ENCODE measurements at regions not wholly inside any gene's neighbourhood (a gene's known extent, or its start where the extent isn't known, plus 50 kb on each side); places are given as distances from the start of the nearest gene placed in this dataset.

GRCh38 chr18:68475883-68476282 is 239.0 kb downstream of the TMX3 start:
- TF ChIP-seq, protein P1, sequence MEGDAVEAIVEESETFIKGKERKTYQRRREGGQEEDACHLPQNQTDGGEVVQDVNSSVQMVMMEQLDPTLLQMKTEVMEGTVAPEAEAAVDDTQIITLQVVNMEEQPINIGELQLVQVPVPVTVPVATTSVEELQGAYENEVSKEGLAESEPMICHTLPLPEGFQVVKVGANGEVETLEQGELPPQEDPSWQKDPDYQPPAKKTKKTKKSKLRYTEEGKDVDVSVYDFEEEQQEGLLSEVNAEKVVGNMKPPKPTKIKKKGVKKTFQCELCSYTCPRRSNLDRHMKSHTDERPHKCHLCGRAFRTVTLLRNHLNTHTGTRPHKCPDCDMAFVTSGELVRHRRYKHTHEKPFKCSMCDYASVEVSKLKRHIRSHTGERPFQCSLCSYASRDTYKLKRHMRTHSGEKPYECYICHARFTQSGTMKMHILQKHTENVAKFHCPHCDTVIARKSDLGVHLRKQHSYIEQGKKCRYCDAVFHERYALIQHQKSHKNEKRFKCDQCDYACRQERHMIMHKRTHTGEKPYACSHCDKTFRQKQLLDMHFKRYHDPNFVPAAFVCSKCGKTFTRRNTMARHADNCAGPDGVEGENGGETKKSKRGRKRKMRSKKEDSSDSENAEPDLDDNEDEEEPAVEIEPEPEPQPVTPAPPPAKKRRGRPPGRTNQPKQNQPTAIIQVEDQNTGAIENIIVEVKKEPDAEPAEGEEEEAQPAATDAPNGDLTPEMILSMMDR (IDR thresholded peaks at IDR 0.05) = no peak
- TF ChIP-seq POLR2A (IDR thresholded peaks at IDR 0.05) = no peak
